ENCODE measurements at regions not wholly inside any gene's neighbourhood (a gene's known extent, or its start where the extent isn't known, plus 50 kb on each side); places are given as distances from the start of the nearest gene placed in this dataset.

- H3K36me3 Mint-ChIP-seq = peaks cover 3% of the 10 kb centered on the region
Measured at GRCh38 chrX:43025806-43026315, 247.9 kb upstream of the PPP1R2C start.

GRCh38 chrX:43064096-43064495 is 286.1 kb upstream of the PPP1R2C start:
- DNase-seq = no peak
- peaks cover 4% of the 10 kb centered on the region for H3K9me3 Mint-ChIP-seq
- no peak overlapping the region for H3K4me3 Mint-ChIP-seq
- H3K36me3 Mint-ChIP-seq = no peaks in the 10 kb centered on the region
- no peaks in the 10 kb centered on the region for H3K27me3 Mint-ChIP-seq
- H3K27ac Mint-ChIP-seq = no peak overlapping the region
- no peaks in the 10 kb centered on the region for H3K4me1 Mint-ChIP-seq

More at GRCh38 chrX:43025806-43026315, 247.9 kb upstream of the PPP1R2C start:
- peaks cover 7% of the 10 kb centered on the region for H3K9me3 Mint-ChIP-seq
- no peaks in the 10 kb centered on the region for H3K27me3 Mint-ChIP-seq
- DNase-seq = no peak
- H3K4me1 Mint-ChIP-seq = no peaks in the 10 kb centered on the region
- H3K4me3 Mint-ChIP-seq = no peak overlapping the region
- no peak overlapping the region for H3K27ac Mint-ChIP-seq

- no peak for DNase-seq
- Mint-ChIP-seq H3K4me1 (no peaks in the 10 kb centered on the region), H3K27ac (no peak overlapping the region), H3K27me3 (no peaks in the 10 kb centered on the region), H3K9me3 (peaks cover 8% of the 10 kb centered on the region), H3K36me3 (no peaks in the 10 kb centered on the region), H3K4me3 (no peak overlapping the region)
Measured at GRCh38 chrX:43065978-43066377, 288.0 kb upstream of the PPP1R2C start.

GRCh38 chrX:43068639-43069038 is 290.7 kb upstream of the PPP1R2C start:
- no peaks in the 10 kb centered on the region for H3K36me3 Mint-ChIP-seq
- H3K9me3 Mint-ChIP-seq = peaks cover 9% of the 10 kb centered on the region

GRCh38 chrX:43083016-43083415 is 305.1 kb upstream of the PPP1R2C start:
- Mint-ChIP-seq H3K36me3 (no peaks in the 10 kb centered on the region), H3K27me3 (no peaks in the 10 kb centered on the region), H3K4me1 (no peaks in the 10 kb centered on the region), H3K4me3 (no peak overlapping the region), H3K9me3 (peaks cover 1% of the 10 kb centered on the region), H3K27ac (no peak overlapping the region)
- no peak for DNase-seq

More at GRCh38 chrX:43068639-43069038, 290.7 kb upstream of the PPP1R2C start:
- H3K27ac Mint-ChIP-seq = no peak overlapping the region
- no peak for DNase-seq
- no peaks in the 10 kb centered on the region for H3K27me3 Mint-ChIP-seq
- no peak overlapping the region for H3K4me3 Mint-ChIP-seq
- no peaks in the 10 kb centered on the region for H3K4me1 Mint-ChIP-seq

- no peaks in the 10 kb centered on the region for H3K27me3 Mint-ChIP-seq
- H3K27ac Mint-ChIP-seq = no peak overlapping the region
- no peaks in the 10 kb centered on the region for H3K36me3 Mint-ChIP-seq
- DNase-seq = no peak
- H3K9me3 Mint-ChIP-seq = no peaks in the 10 kb centered on the region
- no peaks in the 10 kb centered on the region for H3K4me1 Mint-ChIP-seq
- no peak overlapping the region for H3K4me3 Mint-ChIP-seq
Measured at GRCh38 chrX:43087830-43088229, 309.9 kb upstream of the PPP1R2C start.

GRCh38 chrX:43096830-43097229 is 318.9 kb upstream of the PPP1R2C start:
- Mint-ChIP-seq H3K36me3 (no peaks in the 10 kb centered on the region), H3K27me3 (no peaks in the 10 kb centered on the region), H3K27ac (no peak overlapping the region), H3K9me3 (no peaks in the 10 kb centered on the region), H3K4me1 (peaks cover 1% of the 10 kb centered on the region), H3K4me3 (no peak overlapping the region)
- DNase-seq = no peak

- no peaks in the 10 kb centered on the region for H3K27me3 Mint-ChIP-seq
- H3K27ac Mint-ChIP-seq = no peak overlapping the region
- H3K4me3 Mint-ChIP-seq = no peak overlapping the region
- H3K9me3 Mint-ChIP-seq = no peaks in the 10 kb centered on the region
- H3K4me1 Mint-ChIP-seq = peaks cover 8% of the 10 kb centered on the region
- no peak for DNase-seq
- H3K36me3 Mint-ChIP-seq = no peaks in the 10 kb centered on the region
Measured at GRCh38 chrX:43106009-43106408, 328.0 kb upstream of the PPP1R2C start.

- Mint-ChIP-seq H3K27me3 (no peaks in the 10 kb centered on the region), H3K4me1 (peaks cover 8% of the 10 kb centered on the region), H3K4me3 (no peak overlapping the region), H3K36me3 (no peaks in the 10 kb centered on the region), H3K9me3 (no peaks in the 10 kb centered on the region), H3K27ac (no peak overlapping the region)
- no peak for DNase-seq
Measured at GRCh38 chrX:43108828-43109227, 330.9 kb upstream of the PPP1R2C start.

- no peaks in the 10 kb centered on the region for H3K4me1 Mint-ChIP-seq
- H3K9me3 Mint-ChIP-seq = peaks cover 1% of the 10 kb centered on the region
- no peaks in the 10 kb centered on the region for H3K36me3 Mint-ChIP-seq
- no peak overlapping the region for H3K27ac Mint-ChIP-seq
- no peak overlapping the region for H3K4me3 Mint-ChIP-seq
- no peaks in the 10 kb centered on the region for H3K27me3 Mint-ChIP-seq
- no peak for DNase-seq
Measured at GRCh38 chrX:43121637-43122036, 343.7 kb upstream of the PPP1R2C start.

GRCh38 chrX:43139645-43140044 is 361.7 kb upstream of the PPP1R2C start:
- Mint-ChIP-seq H3K4me1 (no peaks in the 10 kb centered on the region), H3K27ac (no peak overlapping the region), H3K27me3 (no peaks in the 10 kb centered on the region), H3K4me3 (no peak overlapping the region), H3K9me3 (peaks cover 2% of the 10 kb centered on the region), H3K36me3 (peaks cover 2% of the 10 kb centered on the region)
- no peak for DNase-seq

GRCh38 chrX:43140582-43140981 is 362.6 kb upstream of the PPP1R2C start:
- no peaks in the 10 kb centered on the region for H3K4me1 Mint-ChIP-seq
- peaks cover 2% of the 10 kb centered on the region for H3K36me3 Mint-ChIP-seq
- DNase-seq = no peak
- no peaks in the 10 kb centered on the region for H3K9me3 Mint-ChIP-seq
- H3K27ac Mint-ChIP-seq = no peak overlapping the region
- no peak overlapping the region for H3K4me3 Mint-ChIP-seq
- H3K27me3 Mint-ChIP-seq = no peaks in the 10 kb centered on the region

- Mint-ChIP-seq H3K4me3 (no peak overlapping the region), H3K36me3 (no peaks in the 10 kb centered on the region), H3K4me1 (no peaks in the 10 kb centered on the region), H3K9me3 (no peaks in the 10 kb centered on the region), H3K27ac (no peak overlapping the region), H3K27me3 (no peaks in the 10 kb centered on the region)
- DNase-seq = no peak
Measured at GRCh38 chrX:43141885-43142284, 363.9 kb upstream of the PPP1R2C start.

GRCh38 chrX:43148305-43148704 is 370.3 kb upstream of the PPP1R2C start:
- no peak overlapping the region for H3K4me3 Mint-ChIP-seq
- no peaks in the 10 kb centered on the region for H3K36me3 Mint-ChIP-seq
- no peak for DNase-seq
- H3K4me1 Mint-ChIP-seq = peaks cover 7% of the 10 kb centered on the region
- no peaks in the 10 kb centered on the region for H3K27me3 Mint-ChIP-seq
- peaks cover 2% of the 10 kb centered on the region for H3K9me3 Mint-ChIP-seq
- H3K27ac Mint-ChIP-seq = no peak overlapping the region

- Mint-ChIP-seq H3K27me3 (no peaks in the 10 kb centered on the region), H3K36me3 (peaks cover 3% of the 10 kb centered on the region), H3K9me3 (peaks cover 7% of the 10 kb centered on the region), H3K4me3 (no peak overlapping the region), H3K4me1 (peaks cover 6% of the 10 kb centered on the region), H3K27ac (peak overlapping the region; percentile 82)
- DNase-seq = peak; percentile 4
Measured at GRCh38 chrX:43165343-43165920, 387.5 kb upstream of the PPP1R2C start.

GRCh38 chrX:43166874-43167273 is 388.9 kb upstream of the PPP1R2C start:
- H3K4me3 Mint-ChIP-seq = no peak overlapping the region
- H3K9me3 Mint-ChIP-seq = peaks cover 7% of the 10 kb centered on the region
- peaks cover 6% of the 10 kb centered on the region for H3K4me1 Mint-ChIP-seq
- no peak overlapping the region for H3K27ac Mint-ChIP-seq
- peaks cover 3% of the 10 kb centered on the region for H3K36me3 Mint-ChIP-seq
- DNase-seq = no peak
- no peaks in the 10 kb centered on the region for H3K27me3 Mint-ChIP-seq
